ENCODE measurements at regions not wholly inside any gene's neighbourhood (a gene's known extent, or its start where the extent isn't known, plus 50 kb on each side); places are given as distances from the start of the nearest gene placed in this dataset.

DNA sequence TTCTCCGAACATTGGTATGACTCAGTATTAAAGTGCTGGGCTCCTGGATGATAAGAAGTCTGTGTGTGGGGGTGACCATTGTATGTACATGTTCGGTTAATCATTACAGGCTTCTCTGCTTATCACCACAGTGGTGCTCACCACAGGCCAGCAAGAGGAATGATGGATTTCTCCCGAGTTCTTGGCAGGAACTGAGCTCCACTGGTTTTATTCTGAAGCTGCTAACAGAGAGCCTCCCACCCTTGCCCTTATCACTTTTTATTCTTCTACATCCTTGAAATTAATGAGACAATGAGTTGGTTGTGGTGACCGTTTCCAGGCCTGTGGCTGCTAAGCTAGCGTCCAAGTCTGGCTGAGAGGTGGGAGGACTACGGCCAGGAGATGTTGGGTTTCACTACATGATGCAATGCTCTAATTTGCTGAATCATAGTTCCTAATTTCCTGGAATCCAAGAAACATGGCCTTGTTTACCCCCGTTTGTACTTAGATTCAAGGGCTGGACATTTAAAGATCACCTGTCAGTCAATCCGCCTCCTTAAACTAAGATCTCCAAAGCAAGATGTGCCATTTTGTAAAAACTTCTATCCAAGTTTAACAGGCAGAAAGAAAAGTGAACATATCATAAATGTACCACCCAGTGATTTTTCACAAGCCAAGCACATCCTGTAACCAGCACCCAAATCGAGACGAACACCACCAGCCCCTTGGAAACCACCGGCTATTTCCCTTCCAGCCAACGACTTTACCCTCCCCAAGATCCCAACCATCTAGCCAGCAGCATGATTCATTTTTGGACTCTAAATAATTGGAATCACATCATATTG is 172.5 kb downstream of the FOXA2 start:
- no peaks in the 10 kb centered on the region for H3K27me3 ChIP-seq (ENCODE audit: low read length)
- no peak overlapping the region for H3K4me3 ChIP-seq (ENCODE audit: insufficient read depth, low read length, poor library complexity, severe bottlenecking)
- H4K20me1 ChIP-seq (ENCODE audit: low read depth, low read length) = no peaks in the 10 kb centered on the region
- H3F3A ChIP-seq (ENCODE audit: insufficient read depth) = no peaks in the 10 kb centered on the region
- no peak overlapping the region for H2AFZ ChIP-seq (ENCODE audit: low read depth, low read length, severe bottlenecking)
- no peak overlapping the region for H3K27ac ChIP-seq (ENCODE audit: low read depth, low read length)
- no peaks in the 10 kb centered on the region for H3K79me2 ChIP-seq (ENCODE audit: insufficient read depth, low read length)
- H3K36me3 ChIP-seq (ENCODE audit: low read length) = no peaks in the 10 kb centered on the region
- no peak overlapping the region for H3K9ac ChIP-seq (ENCODE audit: low read length)
- TF ChIP-seq, protein P1, sequence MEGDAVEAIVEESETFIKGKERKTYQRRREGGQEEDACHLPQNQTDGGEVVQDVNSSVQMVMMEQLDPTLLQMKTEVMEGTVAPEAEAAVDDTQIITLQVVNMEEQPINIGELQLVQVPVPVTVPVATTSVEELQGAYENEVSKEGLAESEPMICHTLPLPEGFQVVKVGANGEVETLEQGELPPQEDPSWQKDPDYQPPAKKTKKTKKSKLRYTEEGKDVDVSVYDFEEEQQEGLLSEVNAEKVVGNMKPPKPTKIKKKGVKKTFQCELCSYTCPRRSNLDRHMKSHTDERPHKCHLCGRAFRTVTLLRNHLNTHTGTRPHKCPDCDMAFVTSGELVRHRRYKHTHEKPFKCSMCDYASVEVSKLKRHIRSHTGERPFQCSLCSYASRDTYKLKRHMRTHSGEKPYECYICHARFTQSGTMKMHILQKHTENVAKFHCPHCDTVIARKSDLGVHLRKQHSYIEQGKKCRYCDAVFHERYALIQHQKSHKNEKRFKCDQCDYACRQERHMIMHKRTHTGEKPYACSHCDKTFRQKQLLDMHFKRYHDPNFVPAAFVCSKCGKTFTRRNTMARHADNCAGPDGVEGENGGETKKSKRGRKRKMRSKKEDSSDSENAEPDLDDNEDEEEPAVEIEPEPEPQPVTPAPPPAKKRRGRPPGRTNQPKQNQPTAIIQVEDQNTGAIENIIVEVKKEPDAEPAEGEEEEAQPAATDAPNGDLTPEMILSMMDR (IDR thresholded peaks at IDR 0.05; ENCODE audit: insufficient read depth, low read length, poor library complexity, severe bottlenecking) = no peak
- no peak for TF ChIP-seq EZH2phosphoT487 (conservative IDR thresholded peaks at IDR 0.05; ENCODE audit: low read length)
- no peaks in the 10 kb centered on the region for H3K9me2 ChIP-seq (replicated peaks; ENCODE audit: insufficient read depth, low read length)
- no peak overlapping the region for H3K4me2 ChIP-seq (ENCODE audit: low read depth, low read length, poor library complexity, severe bottlenecking)
- no peaks in the 10 kb centered on the region for H3K9me3 ChIP-seq (ENCODE audit: insufficient read depth, low read length)

DNA sequence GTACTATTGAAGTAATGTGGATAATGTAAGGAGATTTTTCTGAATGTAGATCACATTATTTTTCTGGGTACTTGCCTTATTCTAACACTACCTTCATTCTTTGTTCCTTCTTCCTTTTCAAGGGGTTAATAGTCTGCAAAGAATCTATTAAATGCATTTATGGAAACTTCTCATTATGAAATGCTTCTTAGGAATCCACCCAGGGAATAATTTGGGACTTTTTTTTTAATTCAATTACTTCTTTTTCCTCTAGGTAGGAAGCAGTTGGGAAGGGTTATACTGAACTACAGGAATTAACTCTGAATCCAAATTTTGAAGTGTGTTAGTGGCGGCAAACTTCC is 173.1 kb downstream of the FOXA2 start:
- no peaks in the 10 kb centered on the region for H3K36me3 ChIP-seq (ENCODE audit: low read length)
- H3K4me3 ChIP-seq (ENCODE audit: insufficient read depth, low read length, poor library complexity, severe bottlenecking) = no peak overlapping the region
- no peak overlapping the region for H3K4me2 ChIP-seq (ENCODE audit: low read depth, low read length, poor library complexity, severe bottlenecking)
- no peak overlapping the region for H3K27ac ChIP-seq (ENCODE audit: low read depth, low read length)
- no peaks in the 10 kb centered on the region for H4K20me1 ChIP-seq (ENCODE audit: low read depth, low read length)
- H3K27me3 ChIP-seq (ENCODE audit: low read length) = no peaks in the 10 kb centered on the region
- no peak overlapping the region for H2AFZ ChIP-seq (ENCODE audit: low read depth, low read length, severe bottlenecking)
- H3K9me2 ChIP-seq (replicated peaks; ENCODE audit: insufficient read depth, low read length) = no peaks in the 10 kb centered on the region
- H3F3A ChIP-seq (ENCODE audit: insufficient read depth) = no peaks in the 10 kb centered on the region
- H3K9ac ChIP-seq (ENCODE audit: low read length) = no peak overlapping the region
- no peaks in the 10 kb centered on the region for H3K9me3 ChIP-seq (ENCODE audit: insufficient read depth, low read length)
- no peaks in the 10 kb centered on the region for H3K79me2 ChIP-seq (ENCODE audit: insufficient read depth, low read length)
- TF ChIP-seq, protein P1 (IDR thresholded peaks at IDR 0.05; ENCODE audit: insufficient read depth, low read length, poor library complexity, severe bottlenecking) = no peak
- TF ChIP-seq EZH2phosphoT487 (conservative IDR thresholded peaks at IDR 0.05; ENCODE audit: low read length) = no peak

GRCh38 chr20:22410556-22411130 is 173.7 kb downstream of the FOXA2 start:
- no peak overlapping the region for H2AFZ ChIP-seq (ENCODE audit: low read depth, low read length, severe bottlenecking)
- H3K79me2 ChIP-seq (ENCODE audit: insufficient read depth, low read length) = no peaks in the 10 kb centered on the region
- H3K9ac ChIP-seq (ENCODE audit: low read length) = no peak overlapping the region
- no peaks in the 10 kb centered on the region for H3K36me3 ChIP-seq (ENCODE audit: low read length)
- no peaks in the 10 kb centered on the region for H3K9me2 ChIP-seq (replicated peaks; ENCODE audit: insufficient read depth, low read length)
- no peak overlapping the region for H3K27ac ChIP-seq (ENCODE audit: low read depth, low read length)
- no peak overlapping the region for H3K4me2 ChIP-seq (ENCODE audit: low read depth, low read length, poor library complexity, severe bottlenecking)
- no peaks in the 10 kb centered on the region for H3F3A ChIP-seq (ENCODE audit: insufficient read depth)
- H3K4me3 ChIP-seq (ENCODE audit: insufficient read depth, low read length, poor library complexity, severe bottlenecking) = no peak overlapping the region
- H3K27me3 ChIP-seq (ENCODE audit: low read length) = no peaks in the 10 kb centered on the region
- TF ChIP-seq, protein P1 (IDR thresholded peaks at IDR 0.05; ENCODE audit: insufficient read depth, low read length, poor library complexity, severe bottlenecking) = no peak
- no peak for TF ChIP-seq EZH2phosphoT487 (conservative IDR thresholded peaks at IDR 0.05; ENCODE audit: low read length)
- H4K20me1 ChIP-seq (ENCODE audit: low read depth, low read length) = no peaks in the 10 kb centered on the region
- no peaks in the 10 kb centered on the region for H3K9me3 ChIP-seq (ENCODE audit: insufficient read depth, low read length)
